ENCODE measurements at regions not wholly inside any gene's neighbourhood (a gene's known extent, or its start where the extent isn't known, plus 50 kb on each side); places are given as distances from the start of the nearest gene placed in this dataset.
A peak's percentile ranks its signal among the peaks of the same experiment; 100 is the strongest.
"Not testable (repeated sequence)": the region's sequence is repeated elsewhere in the genome, so short reads cannot be mapped to it uniquely, and the experiment has no call there.

DNA sequence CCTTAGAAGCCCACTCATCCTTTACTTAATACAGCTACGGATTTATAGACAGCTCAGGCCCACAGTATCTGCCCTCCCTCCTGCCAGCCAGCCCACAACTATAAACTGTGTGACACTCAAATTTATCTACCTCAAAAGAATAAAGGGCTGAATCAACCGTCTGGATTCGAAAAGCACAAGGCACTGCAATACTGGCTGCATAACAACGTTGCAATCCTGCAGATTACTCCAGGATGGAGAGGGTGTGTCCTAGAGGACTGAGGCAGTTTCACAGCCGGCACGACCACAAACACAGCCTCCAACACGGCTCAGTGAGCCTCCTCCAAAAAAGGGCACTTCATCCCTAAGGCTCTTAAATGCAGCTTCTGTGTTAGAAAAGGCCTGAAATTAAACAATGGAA is 138.3 kb upstream of the EFCAB3 start:
- DNase-seq (ENCODE audit: low read depth); H3K4me3 ChIP-seq (ENCODE audit: low read depth, low read length): not testable (repeated sequence)

GRCh38 chr17:62239569-62239968 is 140.8 kb upstream of the EFCAB3 start:
- not testable (repeated sequence) for H3K4me3 ChIP-seq (ENCODE audit: low read depth, low read length); DNase-seq (ENCODE audit: low read depth)

GRCh38 chr17:62238551-62239338 is 141.6 kb upstream of the EFCAB3 start:
- DNase-seq (ENCODE audit: low read depth) = not testable (repeated sequence)

GRCh38 chr17:62233822-62234481 is 146.4 kb upstream of the EFCAB3 start:
- not testable (repeated sequence) for H3K4me3 ChIP-seq (ENCODE audit: low read depth, low read length); DNase-seq (ENCODE audit: low read depth)

More at GRCh38 chr17:62238551-62239338, 141.6 kb upstream of the EFCAB3 start:
- not testable (repeated sequence) for H3K4me3 ChIP-seq (ENCODE audit: low read depth, low read length)

DNA sequence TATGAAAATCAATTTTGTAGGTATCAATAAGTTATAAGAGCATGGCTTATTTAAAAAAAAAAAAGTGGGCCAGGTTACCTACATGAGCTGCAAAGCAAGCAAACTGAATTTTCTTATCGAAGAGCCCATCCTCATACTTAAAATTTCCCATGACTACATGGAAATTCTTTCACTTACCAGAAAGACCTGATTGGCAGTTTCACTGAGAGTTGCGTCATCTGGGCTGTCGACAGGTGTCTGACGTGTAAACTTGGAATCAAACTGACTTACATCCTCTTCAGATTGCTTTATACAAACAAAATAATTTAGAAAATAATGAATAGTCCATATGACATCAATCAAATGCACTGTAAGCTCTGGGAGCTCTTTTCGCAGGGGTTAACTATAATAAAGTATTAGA is 149.1 kb upstream of the EFCAB3 start:
- H3K4me3 ChIP-seq (ENCODE audit: low read depth, low read length); DNase-seq (ENCODE audit: low read depth): not testable (repeated sequence)

DNA sequence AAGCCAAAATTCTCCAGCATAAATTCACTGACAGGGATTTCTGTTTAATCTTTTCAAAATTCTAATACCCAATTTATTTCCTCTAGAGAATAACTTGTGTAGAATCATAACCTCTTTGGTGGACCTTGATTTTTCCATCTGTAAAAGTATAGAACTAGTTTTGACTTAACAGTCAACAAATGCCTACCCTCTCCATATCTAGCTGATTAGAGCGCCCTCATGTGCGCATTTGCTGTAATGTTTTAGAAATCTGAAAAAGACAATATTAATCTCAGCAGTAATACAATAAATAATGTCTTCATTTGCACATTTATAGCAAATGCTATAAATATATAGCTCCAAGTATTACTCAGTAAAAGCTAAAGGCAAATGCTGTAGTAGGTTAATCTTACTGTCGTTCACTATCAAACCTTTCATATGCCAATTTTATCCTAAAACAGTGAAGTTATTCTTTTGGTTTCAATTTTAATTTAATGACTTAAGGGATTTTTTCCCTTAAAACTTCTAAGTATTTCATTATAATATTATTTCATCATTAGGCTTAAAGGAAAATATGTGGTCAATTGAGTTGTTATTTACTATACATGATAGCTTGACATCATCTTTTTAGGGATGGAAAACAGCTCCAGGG is 153.6 kb upstream of the EFCAB3 start:
- peak; percentile 4 for DNase-seq (ENCODE audit: low read depth)
- not testable (repeated sequence) for H3K4me3 ChIP-seq (ENCODE audit: low read depth, low read length)

- not testable (repeated sequence) for DNase-seq (ENCODE audit: low read depth); H3K4me3 ChIP-seq (ENCODE audit: low read depth, low read length)
These were observed 156.8 kb upstream of the EFCAB3 start for GRCh38 chr17:62223585-62223984.

DNA sequence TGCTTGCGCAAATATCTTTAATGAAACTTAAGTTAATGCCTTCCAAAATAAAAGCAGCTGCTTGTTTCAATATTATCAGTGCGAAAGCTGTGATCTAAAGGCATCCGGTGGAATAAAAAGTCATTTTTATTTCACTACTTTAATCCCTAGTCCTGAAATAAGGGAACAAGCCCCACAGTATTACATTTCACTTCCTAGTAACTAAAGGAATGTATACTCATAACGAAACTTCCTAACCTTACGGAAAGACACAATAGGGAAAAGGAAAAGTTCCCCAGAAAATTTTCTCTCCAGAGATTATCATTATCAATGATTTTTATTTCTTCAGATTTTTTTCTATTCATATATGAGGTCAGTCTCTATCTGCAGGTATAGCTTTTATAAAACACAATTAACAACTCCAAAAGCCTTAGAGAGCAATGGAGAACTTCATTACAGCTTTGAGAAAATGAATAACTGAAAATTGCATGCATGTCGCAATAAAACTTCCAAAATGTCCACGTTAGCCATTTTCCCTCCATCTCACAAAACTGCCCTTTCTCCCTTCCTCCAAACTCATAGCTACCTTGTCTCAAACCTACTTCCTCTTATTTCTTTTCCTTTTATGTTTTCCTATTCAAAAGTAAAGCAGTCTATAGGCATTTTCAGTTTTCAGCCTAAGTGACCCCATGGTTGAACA is 154.3 kb upstream of the MED13 start:
- DNase-seq (ENCODE audit: low read depth) = no peak
- no peak for TF ChIP-seq CTCF (IDR thresholded peaks at IDR 0.05; ENCODE audit: insufficient read depth, low read length)
- no peak overlapping the region for H3K4me3 ChIP-seq (ENCODE audit: low read depth, low read length)

DNA sequence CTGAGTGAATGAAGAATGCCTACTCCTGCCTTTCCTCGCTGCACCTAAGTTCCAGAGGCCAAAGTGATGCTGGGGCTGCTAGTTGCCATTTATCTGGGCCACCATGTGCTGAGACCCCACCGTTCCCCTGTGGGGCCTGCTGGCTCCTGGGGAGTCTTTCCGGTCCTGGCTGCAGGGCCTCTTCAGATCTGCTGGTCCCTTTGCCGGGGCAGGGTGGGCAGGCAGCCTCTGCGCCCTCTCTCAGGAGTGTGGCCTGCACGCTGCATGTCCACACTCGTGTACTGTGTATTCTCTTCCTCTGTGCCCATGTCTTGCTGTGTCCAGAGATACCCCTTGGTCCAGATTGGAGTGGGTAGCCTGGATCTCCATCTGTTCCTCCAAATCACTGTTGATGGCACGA is 151.8 kb upstream of the MED13 start:
- H3K4me3 ChIP-seq (ENCODE audit: low read depth, low read length) = no peak overlapping the region
- no peak for DNase-seq (ENCODE audit: low read depth)
- TF ChIP-seq CTCF (IDR thresholded peaks at IDR 0.05; ENCODE audit: insufficient read depth, low read length) = no peak

GRCh38 chr17:62215891-62216290 is 150.8 kb upstream of the MED13 start:
- H3K4me3 ChIP-seq (ENCODE audit: low read depth, low read length); DNase-seq (ENCODE audit: low read depth): not testable (repeated sequence)

DNA sequence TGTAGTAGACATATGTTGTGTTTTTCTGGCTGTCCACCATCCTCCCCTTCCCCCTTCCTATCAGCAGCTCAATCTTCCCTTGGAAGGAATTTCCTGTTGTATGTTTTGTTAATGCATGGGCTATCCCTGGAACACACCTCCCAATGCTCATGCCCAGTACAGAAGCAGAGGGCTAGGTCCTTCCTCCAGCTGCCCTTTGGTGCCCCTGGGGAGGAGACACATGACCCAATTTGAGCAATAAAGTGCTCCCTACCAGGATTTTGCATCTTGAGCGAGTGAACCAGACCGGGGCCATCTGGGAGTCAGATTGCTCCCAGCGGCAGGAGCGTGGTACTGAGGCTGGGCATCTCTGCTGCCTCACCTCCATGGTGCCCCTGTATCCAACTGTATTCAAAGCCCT is 141.5 kb upstream of the MED13 start:
- DNase-seq (ENCODE audit: low read depth) = no peak
- no peak for TF ChIP-seq CTCF (IDR thresholded peaks at IDR 0.05; ENCODE audit: insufficient read depth, low read length)

GRCh38 chr17:62197156-62197555 is 132.1 kb upstream of the MED13 start:
- H3K4me3 ChIP-seq (ENCODE audit: low read depth, low read length); DNase-seq (ENCODE audit: low read depth): not testable (repeated sequence)

More for the DNA sequence above, 141.5 kb upstream of the MED13 start:
- no peak overlapping the region for H3K4me3 ChIP-seq (ENCODE audit: low read depth, low read length)

- DNase-seq (ENCODE audit: low read depth); H3K4me3 ChIP-seq (ENCODE audit: low read depth, low read length): not testable (repeated sequence)
These were observed 131.5 kb upstream of the MED13 start for GRCh38 chr17:62196587-62196986.

All from fibroblast of the aortic adventitia (primary cell).